NCI-H2171 (cell line): ENCODE measurements at regions not wholly inside any gene's neighbourhood (a gene's known extent, or its start where the extent isn't known, plus 50 kb on each side); places are given as distances from the start of the nearest gene placed in this dataset.

ENCODE experiments used
- DNase-seq: peaks from one replicate; lab custom pipeline; 2025; lab: John Stamatoyannopoulos, UW

DNA sequence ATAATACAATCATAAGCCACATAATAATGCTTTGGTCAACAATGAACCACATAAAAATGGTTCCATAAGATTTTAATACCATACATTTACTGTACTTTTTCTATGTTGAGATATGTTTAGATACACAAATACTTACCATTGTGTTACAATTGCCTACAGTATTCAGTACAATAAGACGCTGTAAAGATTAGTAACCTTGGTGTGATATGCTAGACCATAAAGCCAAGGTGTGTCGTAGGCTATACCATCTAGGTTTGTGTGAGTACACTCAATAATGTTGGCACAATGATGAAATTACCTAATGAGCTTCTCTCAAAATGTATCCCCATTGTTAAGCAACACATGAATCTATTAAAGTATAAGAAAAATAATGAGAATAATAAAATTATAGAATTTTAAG, 662.3 kb downstream of the SATB2 start:
- DNase-seq: no peak

- DNase-seq: no peak
Measured at GRCh38 chr2:198791623-198792022, 666.1 kb downstream of the SATB2 start.

GRCh38 chr2:198788676-198789075, 669.1 kb downstream of the SATB2 start:
- no peak for DNase-seq

GRCh38 chr2:198782734-198783133, 675.0 kb downstream of the SATB2 start:
- DNase-seq: no peak

GRCh38 chr2:198776616-198777406, 680.9 kb downstream of the SATB2 start:
- no peak for DNase-seq

DNA sequence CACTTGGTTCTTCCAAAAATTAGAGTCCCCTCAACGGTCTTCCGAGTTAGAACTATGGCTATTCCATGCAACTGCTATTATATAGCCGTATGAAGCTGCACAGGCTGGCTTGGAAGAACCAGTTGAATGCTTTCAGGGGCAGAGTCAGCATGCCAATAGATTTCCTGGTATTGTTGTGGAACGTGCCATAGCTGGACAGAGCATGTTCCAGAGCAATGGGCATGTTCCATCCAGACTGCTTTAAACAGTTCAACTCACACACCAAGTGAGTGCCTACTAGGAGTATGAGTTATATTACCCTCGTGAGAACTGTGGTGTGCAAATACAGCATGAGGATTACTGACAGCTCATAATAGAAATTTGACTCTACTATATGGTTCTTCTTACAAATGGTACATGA, 682.0 kb downstream of the SATB2 start:
- DNase-seq: no peak

- DNase-seq: no peak
Measured at GRCh38 chr2:198774576-198774975, 683.2 kb downstream of the SATB2 start.

GRCh38 chr2:198767694-198768093, 690.0 kb downstream of the SATB2 start:
- DNase-seq: no peak

- no peak for DNase-seq
Measured at GRCh38 chr2:198763793-198764192, 693.9 kb downstream of the SATB2 start.

DNA sequence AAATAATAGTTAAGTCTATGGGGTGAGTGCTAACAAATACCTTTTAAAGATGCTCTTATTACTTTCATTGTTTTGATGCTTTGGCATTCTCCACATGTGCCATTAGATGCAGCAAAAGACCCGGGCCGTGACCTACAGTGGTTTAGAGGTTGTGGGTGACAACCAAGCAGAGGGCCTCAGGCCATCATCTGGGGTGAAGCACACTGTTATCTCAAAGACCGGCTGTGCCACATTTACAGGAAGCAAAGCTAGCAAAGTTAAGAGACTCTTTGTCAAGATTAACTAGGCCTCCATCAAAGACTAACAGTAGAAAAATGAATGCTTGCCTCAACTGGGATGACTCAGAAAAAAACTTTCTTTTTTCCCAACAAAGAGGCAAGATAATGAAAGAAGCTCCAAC, 695.3 kb downstream of the SATB2 start:
- no peak for DNase-seq

GRCh38 chr2:198757069-198757468, 700.7 kb downstream of the SATB2 start:
- no peak for DNase-seq

DNA sequence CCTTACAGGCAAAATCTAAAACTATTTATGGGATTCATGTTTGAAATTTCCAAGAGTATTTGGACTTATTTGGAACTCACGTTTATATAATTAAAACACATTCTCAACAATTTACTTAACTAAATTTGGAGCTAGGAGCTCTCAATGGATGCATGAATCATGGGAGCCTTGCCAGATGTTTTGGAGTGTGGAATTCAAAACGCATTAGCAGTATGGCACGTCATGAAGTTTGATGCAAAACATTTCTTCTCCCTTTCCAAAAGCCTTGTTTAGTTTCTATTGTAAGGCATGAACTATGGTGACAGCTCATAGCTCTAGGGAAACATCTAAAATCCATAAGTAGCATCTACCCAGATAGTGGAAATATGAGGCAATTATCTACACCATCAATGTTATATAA, 701.6 kb downstream of the SATB2 start:
- DNase-seq: no peak

DNA sequence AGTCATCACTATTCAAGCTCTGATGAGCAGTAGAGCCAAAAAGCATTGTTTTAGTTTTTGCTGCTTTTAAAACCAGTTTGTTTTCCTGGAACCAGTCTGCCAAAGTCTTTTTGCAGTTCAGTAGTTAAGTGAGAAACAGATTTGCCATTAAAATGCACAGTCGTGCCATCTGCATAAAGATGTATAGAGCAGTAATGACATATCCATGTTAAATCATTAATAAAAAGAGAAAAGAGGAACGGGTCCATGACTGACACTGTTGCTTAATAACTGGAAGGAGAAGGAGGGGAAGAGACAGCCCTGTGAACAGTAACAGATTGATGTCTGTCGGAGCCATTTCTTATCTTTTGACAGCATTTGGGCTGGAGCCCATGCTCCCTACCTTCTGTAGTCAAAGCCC, 704.6 kb downstream of the SATB2 start:
- DNase-seq: no peak

DNA sequence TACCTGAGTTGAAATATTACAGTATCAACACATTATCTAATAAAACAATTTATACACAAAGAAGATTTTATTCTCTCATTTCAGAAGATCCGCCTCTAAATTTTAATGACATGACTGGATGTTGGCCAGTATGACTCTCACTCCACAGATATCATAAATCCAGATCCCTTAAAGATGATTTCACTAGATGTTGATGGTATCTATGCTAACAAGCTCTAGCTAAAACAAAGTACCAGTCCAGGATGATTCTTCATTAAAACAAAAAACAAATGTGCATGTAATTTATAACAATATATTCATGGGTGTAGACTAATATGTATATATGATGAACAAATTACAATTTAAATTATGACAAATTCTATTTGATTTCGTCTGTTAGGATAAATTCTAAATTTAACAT, 708.4 kb downstream of the SATB2 start:
- DNase-seq: no peak

GRCh38 chr2:198731842-198732399, 725.8 kb downstream of the SATB2 start:
- DNase-seq: no peak

DNA sequence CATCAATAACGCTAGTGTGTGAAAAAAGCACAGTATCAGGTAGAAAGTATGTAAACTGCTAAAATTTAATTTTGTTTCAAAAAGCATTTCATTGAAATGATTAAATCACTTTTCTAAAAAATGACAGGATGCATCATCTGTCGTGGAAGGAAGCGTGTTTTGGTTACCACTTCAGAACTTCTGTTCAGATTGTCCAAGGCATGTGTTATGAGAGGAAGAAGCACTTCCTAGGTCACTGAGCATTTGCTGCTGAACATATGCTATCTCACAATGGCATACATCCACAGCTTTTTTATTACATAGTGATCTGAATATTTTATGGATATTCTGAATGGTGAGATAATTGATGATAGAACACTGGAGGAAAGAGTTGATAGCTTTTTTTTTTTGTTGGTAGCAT, 737.5 kb downstream of the SATB2 start:
- DNase-seq: no peak

DNA sequence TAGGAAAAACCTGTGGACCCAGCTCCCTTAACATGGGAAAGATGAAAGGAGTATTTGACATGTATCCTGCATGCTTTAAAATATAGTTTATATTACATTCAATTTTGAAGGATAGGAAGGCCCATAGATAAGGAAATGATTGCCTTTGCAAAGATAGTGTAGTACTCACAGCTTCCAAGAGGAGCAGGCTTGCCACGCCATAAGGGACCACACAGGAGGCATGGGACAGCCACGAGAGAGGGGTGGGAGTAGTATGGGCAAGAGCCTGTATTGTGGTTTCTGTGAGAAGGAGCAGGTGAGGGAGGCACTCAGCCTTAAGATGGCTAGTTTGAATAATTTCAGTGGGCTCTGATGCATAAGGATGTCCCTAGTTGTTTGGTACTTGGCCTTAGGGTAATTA, 740.3 kb downstream of the SATB2 start:
- DNase-seq: no peak

DNA sequence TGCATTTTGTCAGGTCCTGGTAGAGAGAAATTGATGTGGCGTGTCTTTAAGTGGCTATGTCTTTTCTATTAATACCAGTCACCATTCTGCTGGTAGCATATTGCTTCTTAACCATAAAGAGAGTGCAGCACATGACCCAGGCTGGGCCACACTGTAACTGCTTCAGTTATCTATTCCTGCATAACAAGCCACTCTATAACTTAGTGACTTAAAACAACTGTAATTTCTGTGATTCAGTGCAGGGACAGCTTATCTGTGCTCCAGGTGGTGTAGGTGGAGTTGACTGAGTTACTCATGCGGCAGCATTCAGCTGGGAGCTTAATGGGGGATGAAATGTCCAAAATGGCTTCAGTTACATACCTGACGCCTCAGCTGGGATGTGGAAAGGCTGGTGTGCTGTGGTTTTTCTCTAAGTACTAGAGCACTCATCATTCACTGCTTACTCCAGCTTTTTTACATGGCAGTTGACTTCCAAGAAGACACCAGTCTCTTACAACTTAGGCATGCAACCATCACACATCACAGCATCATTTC, 742.4 kb downstream of the SATB2 start:
- peak; percentile 37 for DNase-seq

DNA sequence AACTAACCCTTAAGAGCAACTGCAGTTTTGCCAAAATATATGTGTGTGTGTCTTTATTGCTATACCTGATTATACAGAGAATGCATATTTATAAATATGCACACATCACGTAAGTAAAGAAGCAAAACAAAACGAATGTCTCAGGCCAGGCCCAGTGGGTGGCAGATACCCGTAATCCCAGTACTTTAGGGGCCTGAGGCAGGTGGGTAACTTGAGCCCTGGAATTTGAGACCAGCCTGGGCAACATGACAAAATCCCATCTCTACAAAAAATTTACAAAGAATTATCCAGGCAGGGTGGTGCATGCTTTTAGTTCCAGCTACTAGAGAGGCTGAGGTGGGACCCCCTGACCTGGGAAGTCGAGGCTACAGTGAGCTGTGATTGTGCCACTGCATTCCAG, 745.3 kb downstream of the SATB2 start:
- no peak for DNase-seq

DNA sequence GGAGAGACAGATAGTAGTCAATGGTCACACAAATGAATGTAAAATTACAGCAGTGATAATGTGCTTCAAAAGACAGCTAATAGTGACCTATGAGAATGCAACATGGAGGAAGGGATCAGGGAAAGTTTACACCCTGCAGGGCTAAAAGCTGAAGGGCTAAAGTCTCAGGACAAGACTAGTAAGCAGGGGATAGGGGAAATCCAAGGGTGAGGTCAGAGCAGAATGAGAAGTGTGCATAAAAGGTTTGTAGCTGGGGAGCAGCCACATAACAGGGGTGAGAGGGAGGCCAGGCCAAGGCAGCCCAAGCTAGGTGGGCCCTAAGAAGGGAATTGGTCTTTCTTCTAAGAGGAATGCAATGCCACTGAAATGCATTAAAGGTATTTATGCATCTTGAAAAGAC, 746.3 kb downstream of the SATB2 start:
- no peak for DNase-seq

GRCh38 chr2:198710562-198710961, 747.2 kb downstream of the SATB2 start:
- no peak for DNase-seq

DNA sequence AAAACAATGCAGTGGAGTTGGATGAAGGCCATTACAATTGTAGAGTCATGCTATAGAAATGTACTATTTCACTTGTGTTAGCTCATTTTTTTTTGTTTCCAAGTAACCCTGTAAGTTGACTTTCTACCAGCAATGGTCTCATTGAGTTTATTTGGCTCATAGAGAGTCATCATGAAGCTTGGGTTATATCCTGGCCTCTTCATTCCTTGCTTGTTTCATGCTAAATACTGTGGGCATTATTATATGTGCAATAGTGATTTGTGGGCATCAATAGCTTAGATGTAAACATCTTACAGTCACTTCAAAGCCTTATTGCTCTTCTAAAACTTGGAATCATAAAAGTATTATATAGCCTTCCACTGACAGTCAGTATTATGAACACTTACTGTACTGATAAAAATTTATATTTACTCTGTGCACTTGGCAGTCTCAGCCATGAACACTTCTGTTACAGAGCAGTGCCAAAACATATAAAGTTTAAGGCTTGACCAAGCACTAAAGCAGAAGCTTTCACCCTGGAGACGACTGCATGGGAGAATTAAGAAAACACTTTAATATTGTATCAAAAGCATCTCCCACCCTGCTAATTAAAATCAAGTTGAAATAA, 751.2 kb downstream of the SATB2 start:
- no peak for DNase-seq

DNA sequence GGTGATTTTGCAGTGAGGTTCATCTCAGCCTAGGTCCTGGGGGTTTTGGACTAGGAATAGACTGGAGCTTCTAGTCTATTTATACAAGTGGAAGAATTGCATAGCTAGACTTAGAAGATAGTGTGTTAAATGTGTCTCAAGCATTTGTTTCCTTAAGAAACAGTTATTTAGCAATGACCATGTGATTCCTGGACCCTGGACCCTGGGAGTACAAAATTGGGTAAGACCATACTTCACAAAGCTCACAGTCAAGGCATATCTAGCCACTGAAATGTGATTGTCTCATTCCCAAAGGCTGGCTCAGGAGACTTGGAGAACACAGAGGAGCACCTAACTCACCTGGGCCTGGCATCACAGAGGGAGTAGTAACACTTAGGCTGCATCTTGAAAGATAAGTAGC, 754.5 kb downstream of the SATB2 start:
- DNase-seq: no peak
